ENCODE measurements at regions not wholly inside any gene's neighbourhood (a gene's known extent, or its start where the extent isn't known, plus 50 kb on each side); places are given as distances from the start of the nearest gene placed in this dataset.

DNA sequence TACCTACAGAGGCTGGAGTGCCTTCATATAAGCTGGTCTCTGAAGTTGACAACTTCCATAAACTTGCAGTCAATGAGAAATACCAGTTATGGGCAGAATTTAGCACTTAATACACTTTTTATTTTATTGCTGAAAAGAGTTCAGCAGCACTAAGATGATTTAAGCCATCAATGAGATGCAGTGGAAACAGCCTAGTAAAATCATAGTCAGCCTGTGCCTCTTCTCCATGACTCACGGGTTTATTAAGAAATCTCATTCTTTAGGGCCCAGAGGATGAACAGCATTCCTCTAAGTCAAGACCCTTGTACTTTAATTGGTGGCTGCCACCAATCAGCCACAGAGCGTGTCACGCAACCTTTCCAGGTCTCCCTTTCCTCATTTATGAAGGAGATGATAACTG is 1357.9 kb upstream of the CELF4 start:
- H3K79me2 ChIP-seq (replicated peaks; ENCODE audit: insufficient read depth), result no peaks in the 10 kb centered on the region
- ATAC-seq, result no peak
- H3K27me3 ChIP-seq (ENCODE audit: insufficient read depth), result no peaks in the 10 kb centered on the region
- TF ChIP-seq, protein P1, sequence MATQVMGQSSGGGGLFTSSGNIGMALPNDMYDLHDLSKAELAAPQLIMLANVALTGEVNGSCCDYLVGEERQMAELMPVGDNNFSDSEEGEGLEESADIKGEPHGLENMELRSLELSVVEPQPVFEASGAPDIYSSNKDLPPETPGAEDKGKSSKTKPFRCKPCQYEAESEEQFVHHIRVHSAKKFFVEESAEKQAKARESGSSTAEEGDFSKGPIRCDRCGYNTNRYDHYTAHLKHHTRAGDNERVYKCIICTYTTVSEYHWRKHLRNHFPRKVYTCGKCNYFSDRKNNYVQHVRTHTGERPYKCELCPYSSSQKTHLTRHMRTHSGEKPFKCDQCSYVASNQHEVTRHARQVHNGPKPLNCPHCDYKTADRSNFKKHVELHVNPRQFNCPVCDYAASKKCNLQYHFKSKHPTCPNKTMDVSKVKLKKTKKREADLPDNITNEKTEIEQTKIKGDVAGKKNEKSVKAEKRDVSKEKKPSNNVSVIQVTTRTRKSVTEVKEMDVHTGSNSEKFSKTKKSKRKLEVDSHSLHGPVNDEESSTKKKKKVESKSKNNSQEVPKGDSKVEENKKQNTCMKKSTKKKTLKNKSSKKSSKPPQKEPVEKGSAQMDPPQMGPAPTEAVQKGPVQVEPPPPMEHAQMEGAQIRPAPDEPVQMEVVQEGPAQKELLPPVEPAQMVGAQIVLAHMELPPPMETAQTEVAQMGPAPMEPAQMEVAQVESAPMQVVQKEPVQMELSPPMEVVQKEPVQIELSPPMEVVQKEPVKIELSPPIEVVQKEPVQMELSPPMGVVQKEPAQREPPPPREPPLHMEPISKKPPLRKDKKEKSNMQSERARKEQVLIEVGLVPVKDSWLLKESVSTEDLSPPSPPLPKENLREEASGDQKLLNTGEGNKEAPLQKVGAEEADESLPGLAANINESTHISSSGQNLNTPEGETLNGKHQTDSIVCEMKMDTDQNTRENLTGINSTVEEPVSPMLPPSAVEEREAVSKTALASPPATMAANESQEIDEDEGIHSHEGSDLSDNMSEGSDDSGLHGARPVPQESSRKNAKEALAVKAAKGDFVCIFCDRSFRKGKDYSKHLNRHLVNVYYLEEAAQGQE (IDR thresholded peaks at IDR 0.05; ENCODE audit: unreplicated experiment), result no peak
- H2AFZ ChIP-seq, result no peak overlapping the region
- H4K20me1 ChIP-seq (replicated peaks; ENCODE audit: insufficient read depth), result no peaks in the 10 kb centered on the region
- H3K4me3 ChIP-seq, result no peak overlapping the region
- H3K36me3 ChIP-seq (ENCODE audit: insufficient read depth), result no peaks in the 10 kb centered on the region
- no peak overlapping the region for H3K27ac Mint-ChIP-seq
- H3K4me1 ChIP-seq (ENCODE audit: insufficient read depth), result 0 out of 2 replicates have a peak, but pooled peaks cover 6% of the 10 kb centered on the region
- H3K4me1 Mint-ChIP-seq, result peaks cover 12% of the 10 kb centered on the region
- peaks cover 13% of the 10 kb centered on the region; the same call in 2 of the 3 replicates for H3K9me3 Mint-ChIP-seq
- no peaks in the 10 kb centered on the region for H3K9me2 ChIP-seq (ENCODE audit: insufficient read depth)
- DNase-seq (ENCODE audit: low spot score), result no peak
- H3F3A ChIP-seq (replicated peaks; ENCODE audit: low read depth), result no peaks in the 10 kb centered on the region
- peaks cover 5% of the 10 kb centered on the region; the same call in 2 of the 3 replicates for H3K36me3 Mint-ChIP-seq (ENCODE audit: low read depth)
- H3K4me2 ChIP-seq, result no peak overlapping the region
- no peaks in the 10 kb centered on the region for H3K27me3 Mint-ChIP-seq (ENCODE audit: insufficient read depth, low read depth, poor library complexity)
- H3K4me3 Mint-ChIP-seq, result no peak overlapping the region
- no peak overlapping the region for H3K27ac ChIP-seq (ENCODE audit: low read depth)

DNA sequence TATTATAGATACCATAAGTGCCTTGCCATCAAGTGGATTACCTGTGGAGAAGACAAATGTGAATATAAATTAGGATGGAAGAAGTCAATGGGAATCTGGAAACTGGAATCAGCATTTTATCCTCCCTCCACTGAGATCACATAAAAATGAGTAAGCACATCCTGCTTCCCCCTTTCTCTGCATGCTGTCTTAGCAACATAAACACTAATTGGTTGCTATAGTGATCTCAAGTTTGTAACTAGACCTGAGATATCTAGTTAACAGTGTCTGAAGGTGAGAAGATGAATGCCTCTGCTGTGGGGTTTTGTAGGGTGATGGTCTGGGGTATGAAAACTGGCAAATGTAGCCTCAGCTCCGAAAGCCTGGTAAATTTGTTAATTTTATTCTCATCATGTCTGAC is 1357.5 kb upstream of the CELF4 start:
- Mint-ChIP-seq H3K9me3 (peaks cover 17% of the 10 kb centered on the region; the same call in 2 of the 3 replicates), H3K27ac (no peak overlapping the region), H3K27me3 (ENCODE audit: insufficient read depth, low read depth, poor library complexity) (no peaks in the 10 kb centered on the region), H3K4me3 (no peak overlapping the region), H3K36me3 (ENCODE audit: low read depth) (peaks cover 5% of the 10 kb centered on the region; the same call in 2 of the 3 replicates), H3K4me1 (peaks cover 12% of the 10 kb centered on the region)
- Histone ChIP-seq H3K79me2 (replicated peaks; ENCODE audit: insufficient read depth) (no peaks in the 10 kb centered on the region), H4K20me1 (replicated peaks; ENCODE audit: insufficient read depth) (no peaks in the 10 kb centered on the region), H3K9me2 (ENCODE audit: insufficient read depth) (no peaks in the 10 kb centered on the region), H3K4me1 (ENCODE audit: insufficient read depth) (0 out of 2 replicates have a peak, but pooled peaks cover 3% of the 10 kb centered on the region), H3F3A (replicated peaks; ENCODE audit: low read depth) (no peaks in the 10 kb centered on the region), H3K4me2 (no peak overlapping the region), H3K36me3 (ENCODE audit: insufficient read depth) (no peaks in the 10 kb centered on the region), H2AFZ (no peak overlapping the region), H3K4me3 (no peak overlapping the region), H3K27ac (ENCODE audit: low read depth) (no peak overlapping the region), H3K27me3 (ENCODE audit: insufficient read depth) (no peaks in the 10 kb centered on the region)
- no peak for ATAC-seq
- peak; percentile 51 for DNase-seq (ENCODE audit: low spot score)
- no peak for TF ChIP-seq STAT1 (IDR thresholded peaks at IDR 0.05; ENCODE audit: unreplicated experiment)
- TF ChIP-seq, protein P2, sequence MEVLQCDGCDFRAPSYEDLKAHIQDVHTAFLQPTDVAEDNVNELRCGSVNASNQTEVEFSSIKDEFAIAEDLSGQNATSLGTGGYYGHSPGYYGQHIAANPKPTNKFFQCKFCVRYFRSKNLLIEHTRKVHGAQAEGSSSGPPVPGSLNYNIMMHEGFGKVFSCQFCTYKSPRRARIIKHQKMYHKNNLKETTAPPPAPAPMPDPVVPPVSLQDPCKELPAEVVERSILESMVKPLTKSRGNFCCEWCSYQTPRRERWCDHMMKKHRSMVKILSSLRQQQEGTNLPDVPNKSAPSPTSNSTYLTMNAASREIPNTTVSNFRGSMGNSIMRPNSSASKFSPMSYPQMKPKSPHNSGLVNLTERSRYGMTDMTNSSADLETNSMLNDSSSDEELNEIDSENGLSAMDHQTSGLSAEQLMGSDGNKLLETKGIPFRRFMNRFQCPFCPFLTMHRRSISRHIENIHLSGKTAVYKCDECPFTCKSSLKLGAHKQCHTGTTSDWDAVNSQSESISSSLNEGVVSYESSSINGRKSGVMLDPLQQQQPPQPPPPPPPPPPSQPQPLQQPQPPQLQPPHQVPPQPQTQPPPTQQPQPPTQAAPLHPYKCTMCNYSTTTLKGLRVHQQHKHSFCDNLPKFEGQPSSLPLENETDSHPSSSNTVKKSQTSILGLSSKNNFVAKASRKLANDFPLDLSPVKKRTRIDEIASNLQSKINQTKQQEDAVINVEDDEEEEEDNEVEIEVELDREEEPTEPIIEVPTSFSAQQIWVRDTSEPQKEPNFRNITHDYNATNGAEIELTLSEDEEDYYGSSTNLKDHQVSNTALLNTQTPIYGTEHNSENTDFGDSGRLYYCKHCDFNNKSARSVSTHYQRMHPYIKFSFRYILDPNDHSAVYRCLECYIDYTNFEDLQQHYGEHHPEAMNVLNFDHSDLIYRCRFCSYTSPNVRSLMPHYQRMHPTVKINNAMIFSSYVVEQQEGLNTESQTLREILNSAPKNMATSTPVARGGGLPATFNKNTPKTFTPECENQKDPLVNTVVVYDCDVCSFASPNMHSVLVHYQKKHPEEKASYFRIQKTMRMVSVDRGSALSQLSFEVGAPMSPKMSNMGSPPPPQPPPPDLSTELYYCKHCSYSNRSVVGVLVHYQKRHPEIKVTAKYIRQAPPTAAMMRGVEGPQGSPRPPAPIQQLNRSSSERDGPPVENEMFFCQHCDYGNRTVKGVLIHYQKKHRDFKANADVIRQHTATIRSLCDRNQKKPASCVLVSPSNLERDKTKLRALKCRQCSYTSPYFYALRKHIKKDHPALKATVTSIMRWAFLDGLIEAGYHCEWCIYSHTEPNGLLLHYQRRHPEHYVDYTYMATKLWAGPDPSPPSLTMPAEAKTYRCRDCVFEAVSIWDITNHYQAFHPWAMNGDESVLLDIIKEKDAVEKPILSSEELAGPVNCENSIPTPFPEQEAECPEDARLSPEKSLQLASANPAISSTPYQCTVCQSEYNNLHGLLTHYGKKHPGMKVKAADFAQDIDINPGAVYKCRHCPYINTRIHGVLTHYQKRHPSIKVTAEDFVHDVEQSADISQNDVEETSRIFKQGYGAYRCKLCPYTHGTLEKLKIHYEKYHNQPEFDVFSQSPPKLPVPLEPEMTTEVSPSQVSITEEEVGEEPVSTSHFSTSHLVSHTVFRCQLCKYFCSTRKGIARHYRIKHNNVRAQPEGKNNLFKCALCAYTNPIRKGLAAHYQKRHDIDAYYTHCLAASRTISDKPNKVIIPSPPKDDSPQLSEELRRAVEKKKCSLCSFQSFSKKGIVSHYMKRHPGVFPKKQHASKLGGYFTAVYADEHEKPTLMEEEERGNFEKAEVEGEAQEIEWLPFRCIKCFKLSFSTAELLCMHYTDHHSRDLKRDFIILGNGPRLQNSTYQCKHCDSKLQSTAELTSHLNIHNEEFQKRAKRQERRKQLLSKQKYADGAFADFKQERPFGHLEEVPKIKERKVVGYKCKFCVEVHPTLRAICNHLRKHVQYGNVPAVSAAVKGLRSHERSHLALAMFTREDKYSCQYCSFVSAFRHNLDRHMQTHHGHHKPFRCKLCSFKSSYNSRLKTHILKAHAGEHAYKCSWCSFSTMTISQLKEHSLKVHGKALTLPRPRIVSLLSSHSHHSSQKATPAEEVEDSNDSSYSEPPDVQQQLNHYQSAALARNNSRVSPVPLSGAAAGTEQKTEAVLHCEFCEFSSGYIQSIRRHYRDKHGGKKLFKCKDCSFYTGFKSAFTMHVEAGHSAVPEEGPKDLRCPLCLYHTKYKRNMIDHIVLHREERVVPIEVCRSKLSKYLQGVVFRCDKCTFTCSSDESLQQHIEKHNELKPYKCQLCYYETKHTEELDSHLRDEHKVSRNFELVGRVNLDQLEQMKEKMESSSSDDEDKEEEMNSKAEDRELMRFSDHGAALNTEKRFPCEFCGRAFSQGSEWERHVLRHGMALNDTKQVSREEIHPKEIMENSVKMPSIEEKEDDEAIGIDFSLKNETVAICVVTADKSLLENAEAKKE (CRISPR knock-in tag; IDR thresholded peaks at IDR 0.05), result no peak
- TF ChIP-seq JUNB (IDR thresholded peaks at IDR 0.05; ENCODE audit: unreplicated experiment), result no peak
- no peak for TF ChIP-seq EZH2 (IDR thresholded peaks at IDR 0.05; ENCODE audit: low read depth, unreplicated experiment)
- TF ChIP-seq, protein P3, sequence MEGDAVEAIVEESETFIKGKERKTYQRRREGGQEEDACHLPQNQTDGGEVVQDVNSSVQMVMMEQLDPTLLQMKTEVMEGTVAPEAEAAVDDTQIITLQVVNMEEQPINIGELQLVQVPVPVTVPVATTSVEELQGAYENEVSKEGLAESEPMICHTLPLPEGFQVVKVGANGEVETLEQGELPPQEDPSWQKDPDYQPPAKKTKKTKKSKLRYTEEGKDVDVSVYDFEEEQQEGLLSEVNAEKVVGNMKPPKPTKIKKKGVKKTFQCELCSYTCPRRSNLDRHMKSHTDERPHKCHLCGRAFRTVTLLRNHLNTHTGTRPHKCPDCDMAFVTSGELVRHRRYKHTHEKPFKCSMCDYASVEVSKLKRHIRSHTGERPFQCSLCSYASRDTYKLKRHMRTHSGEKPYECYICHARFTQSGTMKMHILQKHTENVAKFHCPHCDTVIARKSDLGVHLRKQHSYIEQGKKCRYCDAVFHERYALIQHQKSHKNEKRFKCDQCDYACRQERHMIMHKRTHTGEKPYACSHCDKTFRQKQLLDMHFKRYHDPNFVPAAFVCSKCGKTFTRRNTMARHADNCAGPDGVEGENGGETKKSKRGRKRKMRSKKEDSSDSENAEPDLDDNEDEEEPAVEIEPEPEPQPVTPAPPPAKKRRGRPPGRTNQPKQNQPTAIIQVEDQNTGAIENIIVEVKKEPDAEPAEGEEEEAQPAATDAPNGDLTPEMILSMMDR (conservative IDR thresholded peaks at IDR 0.05; ENCODE audit: low read depth in 2 of 2), result no peak
- TF ChIP-seq, protein P4, sequence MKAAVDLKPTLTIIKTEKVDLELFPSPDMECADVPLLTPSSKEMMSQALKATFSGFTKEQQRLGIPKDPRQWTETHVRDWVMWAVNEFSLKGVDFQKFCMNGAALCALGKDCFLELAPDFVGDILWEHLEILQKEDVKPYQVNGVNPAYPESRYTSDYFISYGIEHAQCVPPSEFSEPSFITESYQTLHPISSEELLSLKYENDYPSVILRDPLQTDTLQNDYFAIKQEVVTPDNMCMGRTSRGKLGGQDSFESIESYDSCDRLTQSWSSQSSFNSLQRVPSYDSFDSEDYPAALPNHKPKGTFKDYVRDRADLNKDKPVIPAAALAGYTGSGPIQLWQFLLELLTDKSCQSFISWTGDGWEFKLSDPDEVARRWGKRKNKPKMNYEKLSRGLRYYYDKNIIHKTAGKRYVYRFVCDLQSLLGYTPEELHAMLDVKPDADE (IDR thresholded peaks at IDR 0.05), result no peak
- TF ChIP-seq NANOG (IDR thresholded peaks at IDR 0.05; ENCODE audit: borderline replicate concordance), result no peak
- no peak for TF ChIP-seq EZH2phosphoT487 (IDR thresholded peaks at IDR 0.05; ENCODE audit: unreplicated experiment)
- TF ChIP-seq POLR2AphosphoS5 (IDR thresholded peaks at IDR 0.05; ENCODE audit: low read depth), result no peak

Measured in GM23338 (cell line).